C4-2B (cell line): ENCODE measurements at regions not wholly inside any gene's neighbourhood (a gene's known extent, or its start where the extent isn't known, plus 50 kb on each side); places are given as distances from the start of the nearest gene placed in this dataset.

Experiments
- ZFX ChIP-seq: fragments of 450-650 bp; IDR thresholded peaks from 2 replicates; pipeline ENCODE4 v1.6.1; 2017
- TF ChIP-seq, protein P1 (sequence below): fragments of 450-650 bp; conservative IDR thresholded peaks from 2 replicates; pipeline ENCODE4 v1.5.1; 2017; ENCODE audit warnings: mild to moderate bottlenecking

DNA sequence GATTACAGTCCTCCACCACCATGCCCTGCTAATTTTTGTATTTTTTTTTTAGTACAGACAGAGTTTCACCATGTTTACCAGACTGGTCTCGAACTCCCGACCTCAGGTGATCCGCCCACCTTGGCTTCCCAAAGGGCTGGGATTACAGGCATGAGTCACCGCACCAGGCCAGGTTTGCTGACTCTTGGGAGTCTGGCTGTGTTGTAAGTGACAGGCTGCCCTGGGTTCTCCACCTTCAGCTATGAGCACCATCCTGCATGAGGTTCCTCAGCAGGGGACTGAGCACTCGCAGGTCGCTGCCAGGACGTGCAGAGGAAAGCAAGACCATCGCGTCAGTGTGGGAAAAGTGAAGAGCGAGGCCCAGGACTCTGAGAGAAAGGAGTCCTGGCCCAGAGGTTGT is 112.6 kb upstream of the NDUFV2 start:
- TF ChIP-seq, protein P1, sequence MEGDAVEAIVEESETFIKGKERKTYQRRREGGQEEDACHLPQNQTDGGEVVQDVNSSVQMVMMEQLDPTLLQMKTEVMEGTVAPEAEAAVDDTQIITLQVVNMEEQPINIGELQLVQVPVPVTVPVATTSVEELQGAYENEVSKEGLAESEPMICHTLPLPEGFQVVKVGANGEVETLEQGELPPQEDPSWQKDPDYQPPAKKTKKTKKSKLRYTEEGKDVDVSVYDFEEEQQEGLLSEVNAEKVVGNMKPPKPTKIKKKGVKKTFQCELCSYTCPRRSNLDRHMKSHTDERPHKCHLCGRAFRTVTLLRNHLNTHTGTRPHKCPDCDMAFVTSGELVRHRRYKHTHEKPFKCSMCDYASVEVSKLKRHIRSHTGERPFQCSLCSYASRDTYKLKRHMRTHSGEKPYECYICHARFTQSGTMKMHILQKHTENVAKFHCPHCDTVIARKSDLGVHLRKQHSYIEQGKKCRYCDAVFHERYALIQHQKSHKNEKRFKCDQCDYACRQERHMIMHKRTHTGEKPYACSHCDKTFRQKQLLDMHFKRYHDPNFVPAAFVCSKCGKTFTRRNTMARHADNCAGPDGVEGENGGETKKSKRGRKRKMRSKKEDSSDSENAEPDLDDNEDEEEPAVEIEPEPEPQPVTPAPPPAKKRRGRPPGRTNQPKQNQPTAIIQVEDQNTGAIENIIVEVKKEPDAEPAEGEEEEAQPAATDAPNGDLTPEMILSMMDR, result no peak
- TF ChIP-seq ZFX, result no peak
